Type B pancreatic cell (in vitro differentiated cells): ENCODE measurements at regions not wholly inside any gene's neighbourhood (a gene's known extent, or its start where the extent isn't known, plus 50 kb on each side); places are given as distances from the start of the nearest gene placed in this dataset.

Experiments used
- DNase-seq: peaks from one replicate; pipeline ENCODE4 v3.0.0; 2021; ENCODE audit warnings: mixed read lengths; ENCODE audit not compliant: unreplicated experiment; ENCODE audit errors: extremely low spot score
- H3K27ac Mint-ChIP-seq: 2 replicates; pipeline ENCODE4 v1.8.0; 2021; ENCODE audit warnings: mild to moderate bottlenecking, mixed read lengths
- H3K27me3 Mint-ChIP-seq: 2 replicates; pipeline ENCODE4 v1.8.0; 2021; ENCODE audit warnings: mixed read lengths
- H3K36me3 Mint-ChIP-seq: 2 replicates; pipeline ENCODE4 v1.8.0; 2021; ENCODE audit warnings: mixed read lengths
- H3K4me1 Mint-ChIP-seq: one replicate; pipeline ENCODE4 v1.8.0; 2021; ENCODE audit warnings: mixed read lengths; ENCODE audit not compliant: unreplicated experiment
- H3K4me3 Mint-ChIP-seq: 2 replicates; pipeline ENCODE4 v1.8.0; 2021; ENCODE audit warnings: mild to moderate bottlenecking, mixed read lengths
- H3K9me3 Mint-ChIP-seq: 2 replicates; pipeline ENCODE4 v1.8.0; 2021; ENCODE audit warnings: mixed read lengths
- TF ChIP-seq, protein P1 (sequence below): fragments of 200-600 bp; sonication (generic); conservative IDR thresholded peaks from 2 replicates; pipeline ENCODE4 v1.5.0; 2021; ENCODE audit warnings: antibody characterized with exemption, mild to moderate bottlenecking

GRCh38 chr2:185644828-185645227 lies 93.8 kb upstream of the FSIP2 start:
- TF ChIP-seq, protein P1, sequence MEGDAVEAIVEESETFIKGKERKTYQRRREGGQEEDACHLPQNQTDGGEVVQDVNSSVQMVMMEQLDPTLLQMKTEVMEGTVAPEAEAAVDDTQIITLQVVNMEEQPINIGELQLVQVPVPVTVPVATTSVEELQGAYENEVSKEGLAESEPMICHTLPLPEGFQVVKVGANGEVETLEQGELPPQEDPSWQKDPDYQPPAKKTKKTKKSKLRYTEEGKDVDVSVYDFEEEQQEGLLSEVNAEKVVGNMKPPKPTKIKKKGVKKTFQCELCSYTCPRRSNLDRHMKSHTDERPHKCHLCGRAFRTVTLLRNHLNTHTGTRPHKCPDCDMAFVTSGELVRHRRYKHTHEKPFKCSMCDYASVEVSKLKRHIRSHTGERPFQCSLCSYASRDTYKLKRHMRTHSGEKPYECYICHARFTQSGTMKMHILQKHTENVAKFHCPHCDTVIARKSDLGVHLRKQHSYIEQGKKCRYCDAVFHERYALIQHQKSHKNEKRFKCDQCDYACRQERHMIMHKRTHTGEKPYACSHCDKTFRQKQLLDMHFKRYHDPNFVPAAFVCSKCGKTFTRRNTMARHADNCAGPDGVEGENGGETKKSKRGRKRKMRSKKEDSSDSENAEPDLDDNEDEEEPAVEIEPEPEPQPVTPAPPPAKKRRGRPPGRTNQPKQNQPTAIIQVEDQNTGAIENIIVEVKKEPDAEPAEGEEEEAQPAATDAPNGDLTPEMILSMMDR: no peak
- Mint-ChIP-seq H3K9me3 (no peaks in the 10 kb centered on the region), H3K27ac (no peak overlapping the region), H3K36me3 (no peaks in the 10 kb centered on the region), H3K4me3 (no peak overlapping the region), H3K4me1 (peaks cover 4% of the 10 kb centered on the region), H3K27me3 (no peaks in the 10 kb centered on the region)
- no peak for DNase-seq

- TF ChIP-seq, protein P1: no peak
- Mint-ChIP-seq H3K9me3 (no peaks in the 10 kb centered on the region), H3K36me3 (no peaks in the 10 kb centered on the region), H3K4me1 (peaks cover 4% of the 10 kb centered on the region), H3K27ac (no peak overlapping the region), H3K27me3 (no peaks in the 10 kb centered on the region), H3K4me3 (no peak overlapping the region)
- DNase-seq: no peak
These were observed 93.1 kb upstream of the FSIP2 start for GRCh38 chr2:185645529-185645928.

DNA sequence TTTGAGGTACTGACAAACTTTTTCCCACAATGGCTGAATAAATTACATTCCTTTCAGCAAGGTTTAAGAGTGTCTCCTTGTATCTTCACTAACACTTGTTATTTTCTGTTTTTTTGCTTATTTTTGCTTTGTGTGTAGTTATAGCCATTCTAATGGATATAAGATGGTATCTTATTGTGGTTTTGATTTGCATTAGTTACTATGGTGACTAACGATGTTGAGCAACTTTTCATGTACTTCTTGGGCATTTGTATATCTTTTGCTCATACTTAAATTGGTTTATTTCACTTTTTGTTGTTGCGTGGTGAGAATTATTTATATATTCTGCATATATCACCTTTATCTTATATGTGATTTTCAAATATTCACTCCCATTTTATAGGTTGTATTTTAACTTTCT lies 79.9 kb upstream of the FSIP2 start:
- Mint-ChIP-seq H3K9me3 (no peaks in the 10 kb centered on the region), H3K4me1 (no peaks in the 10 kb centered on the region), H3K27me3 (no peaks in the 10 kb centered on the region), H3K4me3 (no peak overlapping the region), H3K36me3 (no peaks in the 10 kb centered on the region), H3K27ac (no peak overlapping the region)
- TF ChIP-seq, protein P1: no peak
- DNase-seq: no peak

DNA sequence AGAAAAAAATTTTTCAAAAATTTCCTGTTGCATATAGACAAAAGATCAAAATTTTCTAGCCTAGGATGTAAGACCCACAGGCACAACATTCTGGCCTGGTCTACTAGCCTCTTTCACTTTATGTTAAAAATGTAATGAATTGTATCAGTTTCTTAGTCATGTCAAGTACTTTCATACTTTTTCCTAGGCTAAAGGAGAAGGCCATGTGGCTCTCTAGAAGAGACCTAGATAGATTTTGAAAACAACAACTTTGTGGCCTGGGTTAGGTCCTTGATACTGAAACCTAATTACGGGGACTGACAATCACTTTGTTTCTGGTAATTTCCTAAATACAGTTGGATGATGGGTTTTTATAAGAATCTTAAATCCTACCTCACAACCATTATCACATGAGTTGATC lies 74.8 kb upstream of the FSIP2 start:
- Mint-ChIP-seq H3K4me1 (no peaks in the 10 kb centered on the region), H3K36me3 (no peaks in the 10 kb centered on the region), H3K27ac (no peak overlapping the region), H3K4me3 (no peak overlapping the region), H3K27me3 (no peaks in the 10 kb centered on the region), H3K9me3 (peaks cover 5% of the 10 kb centered on the region)
- TF ChIP-seq, protein P1: no peak
- no peak for DNase-seq

- DNase-seq: no peak
- no peaks in the 10 kb centered on the region for H3K27me3 Mint-ChIP-seq
- no peaks in the 10 kb centered on the region for H3K36me3 Mint-ChIP-seq
- TF ChIP-seq, protein P1: no peak
- no peak overlapping the region for H3K27ac Mint-ChIP-seq
- H3K4me1 Mint-ChIP-seq: no peaks in the 10 kb centered on the region
- H3K9me3 Mint-ChIP-seq: peaks cover 5% of the 10 kb centered on the region
- no peak overlapping the region for H3K4me3 Mint-ChIP-seq
These were observed 74.2 kb upstream of the FSIP2 start for GRCh38 chr2:185664384-185664783.

- DNase-seq: no peak
- H3K36me3 Mint-ChIP-seq: no peaks in the 10 kb centered on the region
- no peaks in the 10 kb centered on the region for H3K27me3 Mint-ChIP-seq
- TF ChIP-seq, protein P1: no peak
- H3K4me1 Mint-ChIP-seq: no peaks in the 10 kb centered on the region
- no peak overlapping the region for H3K27ac Mint-ChIP-seq
- no peak overlapping the region for H3K4me3 Mint-ChIP-seq
- H3K9me3 Mint-ChIP-seq: peaks cover 5% of the 10 kb centered on the region
These were observed 73.3 kb upstream of the FSIP2 start for GRCh38 chr2:185665251-185665814.
